ENCODE measurements at regions not wholly inside any gene's neighbourhood (a gene's known extent, or its start where the extent isn't known, plus 50 kb on each side); places are given as distances from the start of the nearest gene placed in this dataset.

GRCh38 chr6:90811596-90812226, 224.8 kb upstream of the MAP3K7 start:
- no peak for DNase-seq (ENCODE audit: low spot score)

GRCh38 chr6:90809035-90809434, 222.2 kb upstream of the MAP3K7 start:
- no peak for DNase-seq (ENCODE audit: low spot score)

GRCh38 chr6:90807791-90808701, 221.2 kb upstream of the MAP3K7 start:
- no peak for DNase-seq (ENCODE audit: low spot score)

- no peak for DNase-seq (ENCODE audit: low spot score)
These were observed 218.8 kb upstream of the MAP3K7 start for GRCh38 chr6:90805619-90806155.

GRCh38 chr6:90803956-90804355, 217.1 kb upstream of the MAP3K7 start:
- no peak for DNase-seq (ENCODE audit: low spot score)

- no peak for DNase-seq (ENCODE audit: low spot score)
These were observed 208.2 kb upstream of the MAP3K7 start for GRCh38 chr6:90795078-90795477.

- no peak for DNase-seq (ENCODE audit: low spot score)
These were observed 206.9 kb upstream of the MAP3K7 start for GRCh38 chr6:90793771-90794170.

- peak; percentile 68 for DNase-seq (ENCODE audit: low spot score)
These were observed 203.8 kb upstream of the MAP3K7 start for GRCh38 chr6:90790696-90791095.

- DNase-seq (ENCODE audit: low spot score): peak; percentile 81
These were observed 203.2 kb upstream of the MAP3K7 start for GRCh38 chr6:90790058-90790457.

- no peak for DNase-seq (ENCODE audit: low spot score)
These were observed 201.9 kb upstream of the MAP3K7 start for GRCh38 chr6:90788781-90789180.

GRCh38 chr6:90787446-90787845, 200.6 kb upstream of the MAP3K7 start:
- DNase-seq (ENCODE audit: low spot score): no peak

- DNase-seq (ENCODE audit: low spot score): no peak
These were observed 193.9 kb upstream of the MAP3K7 start for GRCh38 chr6:90780778-90781177.

GRCh38 chr6:90780141-90780540, 193.3 kb upstream of the MAP3K7 start:
- DNase-seq (ENCODE audit: low spot score): no peak

GRCh38 chr6:90778417-90779203, 191.7 kb upstream of the MAP3K7 start:
- no peak for DNase-seq (ENCODE audit: low spot score)

GRCh38 chr6:90770778-90771177, 183.9 kb upstream of the MAP3K7 start:
- no peak for DNase-seq (ENCODE audit: low spot score)

GRCh38 chr6:90765895-90766294, 179.0 kb upstream of the MAP3K7 start:
- no peak for DNase-seq (ENCODE audit: low spot score)

- no peak for DNase-seq (ENCODE audit: low spot score)
These were observed 178.6 kb upstream of the MAP3K7 start for GRCh38 chr6:90765491-90765890.

- DNase-seq (ENCODE audit: low spot score): peak; percentile 9
These were observed 177.1 kb upstream of the MAP3K7 start for GRCh38 chr6:90764001-90764400.

- no peak for DNase-seq (ENCODE audit: low spot score)
These were observed 172.8 kb upstream of the MAP3K7 start for GRCh38 chr6:90759664-90760063.

- no peak for DNase-seq (ENCODE audit: low spot score)
These were observed 171.9 kb upstream of the MAP3K7 start for GRCh38 chr6:90758741-90759140.

GRCh38 chr6:90753820-90754643, 167.2 kb upstream of the MAP3K7 start:
- peak; percentile 25 for DNase-seq (ENCODE audit: low spot score)
